ENCODE measurements at regions not wholly inside any gene's neighbourhood (a gene's known extent, or its start where the extent isn't known, plus 50 kb on each side); places are given as distances from the start of the nearest gene placed in this dataset.

DNA sequence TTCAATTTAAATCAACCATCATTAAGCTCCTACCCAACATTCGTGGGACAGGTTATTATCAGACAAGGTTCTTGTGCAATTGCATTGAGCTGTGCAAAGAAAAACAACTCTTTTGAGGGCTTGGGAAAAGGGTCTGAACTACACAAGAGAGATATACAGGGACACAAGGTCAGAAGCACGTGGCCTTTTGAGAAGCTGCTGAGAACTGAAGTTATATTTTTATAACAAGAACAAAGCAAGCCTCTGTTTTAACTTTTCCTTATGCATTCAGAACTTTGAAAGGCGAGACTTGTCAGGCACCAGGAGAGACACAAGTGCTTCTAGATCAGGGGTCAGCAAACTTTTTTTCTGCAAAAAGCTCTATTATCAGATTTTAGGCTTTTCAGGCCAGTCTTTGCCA lies 274.8 kb upstream of the VCX start:
- no peaks in the 10 kb centered on the region for H3K27me3 ChIP-seq

DNA sequence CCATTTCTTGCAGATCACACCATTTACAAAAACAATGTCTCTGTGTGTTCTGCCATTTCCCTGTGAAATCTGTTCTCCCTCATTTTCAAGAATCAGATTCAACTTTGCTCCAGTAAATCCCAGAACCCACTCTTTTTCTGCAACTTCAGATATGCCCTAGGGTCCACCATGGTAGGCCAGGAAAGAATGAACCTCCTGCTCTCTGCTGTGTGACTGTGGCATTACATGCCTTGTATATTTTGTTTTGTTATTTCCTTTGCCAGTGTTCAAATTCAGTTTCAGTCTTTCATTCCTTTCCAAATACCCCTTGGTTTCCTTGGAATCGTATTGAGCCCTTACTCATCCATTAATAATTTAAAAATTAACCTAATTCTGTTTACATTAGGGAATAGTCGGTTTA lies 290.2 kb upstream of the VCX start:
- 67 to 69% methylated on average over 2 of the region's 2 CpGs for WGBS, 2 donors
- H3K4me3 ChIP-seq (replicated peaks in 1 of 3), result no peak overlapping the region
- TF ChIP-seq POLR2A (IDR thresholded peaks at IDR 0.05), result no peak
- TF ChIP-seq, protein P1, sequence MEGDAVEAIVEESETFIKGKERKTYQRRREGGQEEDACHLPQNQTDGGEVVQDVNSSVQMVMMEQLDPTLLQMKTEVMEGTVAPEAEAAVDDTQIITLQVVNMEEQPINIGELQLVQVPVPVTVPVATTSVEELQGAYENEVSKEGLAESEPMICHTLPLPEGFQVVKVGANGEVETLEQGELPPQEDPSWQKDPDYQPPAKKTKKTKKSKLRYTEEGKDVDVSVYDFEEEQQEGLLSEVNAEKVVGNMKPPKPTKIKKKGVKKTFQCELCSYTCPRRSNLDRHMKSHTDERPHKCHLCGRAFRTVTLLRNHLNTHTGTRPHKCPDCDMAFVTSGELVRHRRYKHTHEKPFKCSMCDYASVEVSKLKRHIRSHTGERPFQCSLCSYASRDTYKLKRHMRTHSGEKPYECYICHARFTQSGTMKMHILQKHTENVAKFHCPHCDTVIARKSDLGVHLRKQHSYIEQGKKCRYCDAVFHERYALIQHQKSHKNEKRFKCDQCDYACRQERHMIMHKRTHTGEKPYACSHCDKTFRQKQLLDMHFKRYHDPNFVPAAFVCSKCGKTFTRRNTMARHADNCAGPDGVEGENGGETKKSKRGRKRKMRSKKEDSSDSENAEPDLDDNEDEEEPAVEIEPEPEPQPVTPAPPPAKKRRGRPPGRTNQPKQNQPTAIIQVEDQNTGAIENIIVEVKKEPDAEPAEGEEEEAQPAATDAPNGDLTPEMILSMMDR (IDR thresholded peaks at IDR 0.05), result no peak
- no peaks in the 10 kb centered on the region for H3K27me3 ChIP-seq
- H3K4me1 ChIP-seq, result no peaks in the 10 kb centered on the region
- H3K36me3 ChIP-seq, result no peaks in the 10 kb centered on the region
- H3K9me3 ChIP-seq, result no peaks in the 10 kb centered on the region
- no peak overlapping the region for H3K27ac ChIP-seq
- intact Hi-C loops (cut with DNase I), result no loop called here
- DNase-seq, result no peak

More for the DNA sequence above, 274.8 kb upstream of the VCX start:
- TF ChIP-seq, protein P1 (IDR thresholded peaks at IDR 0.05), result no peak
- TF ChIP-seq POLR2A (IDR thresholded peaks at IDR 0.05), result no peak
- H3K27ac ChIP-seq, result no peak overlapping the region
- intact Hi-C loops (cut with DNase I), result no loop called here
- H3K36me3 ChIP-seq, result no peaks in the 10 kb centered on the region
- no peaks in the 10 kb centered on the region for H3K4me1 ChIP-seq
- no peak for DNase-seq
- H3K9me3 ChIP-seq, result no peaks in the 10 kb centered on the region
- no peak overlapping the region for H3K4me3 ChIP-seq (replicated peaks in 1 of 3)
- 15 to 19% methylated on average over 3 of the region's 3 CpGs for WGBS, 2 donors

- intact Hi-C loops (cut with DNase I), result no loop called here
- H3K4me3 ChIP-seq (replicated peaks in 1 of 3), result no peak overlapping the region
- WGBS, 2 donors, result 92 to 95% methylated on average over 9 to 10 of the region's 17 CpGs
- H3K9me3 ChIP-seq, result no peaks in the 10 kb centered on the region
- no peaks in the 10 kb centered on the region for H3K27me3 ChIP-seq
- H3K4me1 ChIP-seq, result no peaks in the 10 kb centered on the region
- H3K27ac ChIP-seq, result no peak overlapping the region
- no peak for TF ChIP-seq POLR2A (IDR thresholded peaks at IDR 0.05)
- TF ChIP-seq, protein P1 (IDR thresholded peaks at IDR 0.05), result no peak
- DNase-seq, result no peak
- H3K36me3 ChIP-seq, result no peaks in the 10 kb centered on the region
Observed at GRCh38 chrX:7546551-7547080, 296.4 kb upstream of the VCX start.

DNA sequence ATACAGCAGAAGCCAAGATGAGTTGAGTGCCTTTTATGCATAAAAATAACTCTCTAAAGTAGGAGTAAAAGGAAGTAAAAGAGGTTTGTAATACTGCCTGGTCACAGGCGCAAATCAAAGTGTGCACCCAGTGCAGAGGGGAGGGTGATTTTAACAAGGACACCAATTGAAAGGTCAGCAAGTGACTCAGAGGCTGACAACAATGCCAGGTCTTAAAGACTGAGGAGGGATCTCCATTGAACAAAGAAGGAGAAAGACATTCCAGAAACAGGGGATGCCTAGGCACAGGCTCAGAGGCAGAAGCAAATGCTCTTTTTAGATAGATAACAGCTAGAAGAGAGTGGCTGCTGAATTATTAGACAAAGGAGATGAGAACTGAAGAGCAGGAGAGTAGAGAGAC lies 297.4 kb upstream of the VCX start:
- Histone ChIP-seq H3K36me3 (no peaks in the 10 kb centered on the region), H3K27me3 (no peaks in the 10 kb centered on the region), H3K4me3 (replicated peaks in 1 of 3) (no peak overlapping the region), H3K4me1 (no peaks in the 10 kb centered on the region), H3K27ac (no peak overlapping the region), H3K9me3 (no peaks in the 10 kb centered on the region)
- DNase-seq, result no peak
- 67 to 75% methylated on average over 1 of the region's 1 CpG for WGBS, 2 donors
- intact Hi-C loops (cut with DNase I), result no loop called here
- TF ChIP-seq, protein P1 (IDR thresholded peaks at IDR 0.05), result no peak
- TF ChIP-seq POLR2A (IDR thresholded peaks at IDR 0.05), result no peak

GRCh38 chrX:7542587-7543380 lies 300.2 kb upstream of the VCX start:
- 82 to 88% methylated on average over 6 of the region's 6 CpGs for WGBS, 2 donors
- H3K4me3 ChIP-seq (replicated peaks in 1 of 3), result no peak overlapping the region
- H3K9me3 ChIP-seq, result no peaks in the 10 kb centered on the region
- H3K27ac ChIP-seq, result no peak overlapping the region
- no peak for TF ChIP-seq POLR2A (IDR thresholded peaks at IDR 0.05)
- TF ChIP-seq, protein P1 (IDR thresholded peaks at IDR 0.05), result no peak
- no peaks in the 10 kb centered on the region for H3K27me3 ChIP-seq
- DNase-seq, result no peak
- intact Hi-C loops (cut with DNase I), result no loop called here
- H3K36me3 ChIP-seq, result no peaks in the 10 kb centered on the region
- no peaks in the 10 kb centered on the region for H3K4me1 ChIP-seq
